Hematopoietic multipotent progenitor cell treated with erythropoietin and hydrocortisone succinate and interleukin-3 and kit ligand, for 17 days (in vitro differentiated cells): ENCODE measurements at regions not wholly inside any gene's neighbourhood (a gene's known extent, or its start where the extent isn't known, plus 50 kb on each side); places are given as distances from the start of the nearest gene placed in this dataset.

ENCODE experiments used
- DNase-seq: peaks from one replicate; pipeline ENCODE4 v3.0.0-alpha.2; 2015; ENCODE audit warnings: low spot score

DNA sequence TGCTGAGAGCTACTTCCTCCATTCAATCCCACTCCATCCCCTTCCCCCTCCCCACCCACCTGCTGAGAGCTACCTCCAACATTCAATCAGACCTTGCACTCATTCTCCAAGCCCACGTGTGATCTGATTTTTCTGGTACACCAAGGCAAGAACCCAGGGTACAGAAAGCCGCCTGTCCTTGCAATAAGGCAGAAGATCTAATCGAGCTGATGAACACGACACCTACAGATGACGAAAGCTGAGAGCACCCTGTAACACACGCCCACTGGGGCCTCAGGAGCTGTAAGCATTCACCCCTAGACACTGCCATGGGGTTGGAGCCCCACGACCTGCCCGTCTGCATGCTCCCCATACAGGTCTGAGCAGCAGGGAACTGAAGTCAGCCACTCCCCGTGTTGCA is 58.3 kb downstream of the TRIML1 start:
- DNase-seq, result no peak

DNA sequence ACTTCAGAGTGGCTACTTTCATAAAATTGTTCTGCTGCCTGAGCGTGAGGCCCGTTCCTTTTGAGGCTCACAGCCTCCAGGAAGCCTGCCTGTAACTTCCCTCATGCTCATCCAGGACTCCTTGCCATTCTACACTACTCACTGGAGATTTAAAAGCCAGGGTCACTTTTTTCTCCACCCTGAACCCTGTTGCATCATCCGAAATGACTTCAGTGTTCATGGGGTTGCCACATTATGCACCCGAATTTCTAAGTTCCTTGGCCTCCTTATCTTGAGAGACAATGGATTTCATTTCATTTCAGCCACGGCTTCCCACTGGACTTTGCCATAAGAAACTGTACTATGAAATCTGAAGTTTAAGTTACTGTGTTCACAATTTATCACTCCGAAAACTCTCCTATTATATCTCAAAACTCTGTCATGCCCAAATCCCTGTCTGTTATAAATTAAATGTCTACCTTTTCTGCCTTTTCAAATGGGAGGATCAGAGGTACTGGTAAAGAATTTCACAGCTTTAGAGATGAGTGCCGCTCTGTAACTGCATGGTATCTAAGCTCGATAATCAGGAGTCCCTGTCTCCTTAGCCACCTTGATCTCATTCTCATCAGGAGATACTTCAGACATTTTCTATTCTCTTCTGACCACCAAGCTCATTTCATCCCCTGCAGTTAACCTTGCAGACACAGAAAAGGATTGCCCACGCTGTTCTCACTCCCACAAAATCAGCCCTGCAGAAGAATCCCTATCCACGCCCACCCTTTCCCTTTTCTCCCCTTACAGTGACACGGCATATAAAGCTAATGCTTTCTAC is 59.9 kb downstream of the TRIML1 start:
- DNase-seq, result no peak

- no peak for DNase-seq
Measured at GRCh38 chr4:188201851-188202250, 62.6 kb downstream of the TRIML1 start.

DNA sequence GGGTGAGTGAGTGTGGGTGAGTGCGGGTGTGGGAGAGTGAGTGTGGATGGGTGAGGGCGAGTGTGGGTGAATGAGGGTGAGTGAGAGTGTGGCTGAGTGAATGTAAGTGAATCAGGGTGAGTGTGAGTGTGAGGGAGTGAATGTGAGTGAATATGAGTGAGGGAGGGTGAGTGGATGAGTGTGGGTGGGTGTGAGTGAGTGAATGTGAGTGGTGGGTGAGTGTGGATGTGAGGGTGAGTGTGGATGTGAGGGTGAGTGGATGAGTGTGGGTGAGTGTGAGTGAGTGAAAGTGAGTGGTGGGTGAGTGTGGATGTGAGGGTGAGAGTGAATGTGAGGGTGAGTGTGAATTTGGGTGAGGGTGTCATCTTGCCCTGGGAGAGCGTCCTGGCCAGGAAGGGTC is 67.5 kb downstream of the TRIML1 start:
- DNase-seq, result no peak

- DNase-seq, result no peak
Measured at GRCh38 chr4:188214861-188215260, 75.6 kb downstream of the TRIML1 start.

DNA sequence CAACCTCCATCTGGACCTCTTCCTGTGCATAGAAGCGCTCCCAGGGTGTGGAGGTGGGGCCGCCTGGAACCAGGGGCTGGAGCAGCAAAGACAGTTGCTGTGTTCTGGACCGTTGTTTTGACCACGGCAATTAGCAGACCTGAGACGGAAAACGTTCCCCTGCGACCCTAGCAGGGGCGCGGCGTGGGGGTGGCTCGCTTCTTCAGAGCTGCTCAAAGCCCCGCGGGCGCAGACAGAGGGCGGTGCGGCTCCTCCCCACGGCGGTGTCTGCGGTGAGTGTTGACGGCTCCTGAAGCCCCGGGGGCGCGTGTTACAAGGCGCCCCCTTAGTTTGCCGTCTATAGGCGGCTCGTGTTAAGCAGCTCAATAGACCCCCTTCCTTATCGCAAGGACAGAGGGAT is 79.2 kb downstream of the TRIML1 start:
- DNase-seq, result no peak

GRCh38 chr4:188220006-188220405 is 80.8 kb downstream of the TRIML1 start:
- no peak for DNase-seq

- DNase-seq, result no peak
Measured at GRCh38 chr4:188221090-188221489, 81.8 kb downstream of the TRIML1 start.

GRCh38 chr4:188228279-188228678 is 89.0 kb downstream of the TRIML1 start:
- DNase-seq, result no peak

GRCh38 chr4:188232428-188232827 is 93.2 kb downstream of the TRIML1 start:
- DNase-seq, result no peak

GRCh38 chr4:188242041-188242440 is 102.8 kb downstream of the TRIML1 start:
- DNase-seq, result no peak

- no peak for DNase-seq
Measured at GRCh38 chr4:188245651-188246050, 106.4 kb downstream of the TRIML1 start.

GRCh38 chr4:188246488-188246887 is 107.2 kb downstream of the TRIML1 start:
- no peak for DNase-seq

GRCh38 chr4:188254211-188254610 is 115.0 kb downstream of the TRIML1 start:
- DNase-seq, result no peak

- no peak for DNase-seq
Measured at GRCh38 chr4:188262464-188262863, 123.2 kb downstream of the TRIML1 start.

GRCh38 chr4:188263321-188263720 is 124.1 kb downstream of the TRIML1 start:
- no peak for DNase-seq

DNA sequence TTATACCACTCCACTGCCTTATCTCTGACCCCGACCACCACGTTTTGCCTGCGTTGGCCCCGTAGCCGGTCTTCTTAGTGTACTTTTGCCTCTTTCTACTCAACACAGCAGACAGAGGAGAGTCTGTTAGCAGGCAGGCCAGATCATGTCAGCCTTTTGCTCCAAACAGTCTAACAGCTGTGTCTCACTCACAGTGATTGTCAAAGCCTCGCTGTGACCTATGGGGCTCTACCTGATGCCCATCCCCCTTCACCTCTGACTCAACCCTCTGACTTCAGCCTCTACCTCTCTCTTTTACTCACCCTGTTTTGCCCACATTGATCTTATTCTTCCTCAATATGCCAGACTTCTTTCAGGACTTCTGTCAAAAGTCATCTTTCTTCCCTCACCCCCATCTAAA is 127.1 kb downstream of the TRIML1 start:
- DNase-seq, result no peak

DNA sequence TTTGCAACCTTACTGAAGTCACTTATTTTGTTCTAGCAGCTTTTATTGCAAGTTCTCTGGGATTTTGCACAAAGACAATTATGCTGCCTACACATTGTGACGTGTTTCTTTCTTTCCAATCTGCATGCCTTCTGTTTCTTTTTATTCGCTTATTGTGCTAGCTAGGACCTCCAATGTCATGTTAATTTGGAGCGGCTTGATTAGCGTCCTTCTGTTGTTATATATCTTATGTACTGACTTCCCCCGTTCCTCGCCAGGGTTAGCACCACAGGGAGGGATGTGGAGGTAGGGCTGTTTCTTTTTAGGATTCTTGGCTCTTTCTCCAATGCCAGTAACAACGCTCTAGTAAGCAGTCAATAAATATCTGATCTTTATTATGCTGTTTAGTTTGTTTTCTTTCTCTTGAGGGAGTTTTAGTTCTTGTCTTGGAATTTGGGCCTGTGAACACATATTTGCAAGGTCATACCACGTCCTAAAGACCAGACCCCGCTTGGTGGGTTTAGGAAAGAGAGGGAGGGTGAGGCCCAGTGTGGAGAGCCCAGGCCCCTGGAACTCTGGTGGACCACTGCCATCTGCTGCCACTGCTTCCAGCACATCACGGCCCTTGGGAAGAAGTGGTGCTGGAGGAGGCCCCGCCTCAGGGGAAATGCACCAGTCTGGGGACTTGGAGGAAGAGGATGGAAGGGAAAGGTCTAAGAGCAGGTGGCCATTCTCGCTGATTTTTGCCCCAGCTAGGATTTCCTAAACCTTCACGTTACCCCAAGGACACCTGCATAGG is 129.1 kb downstream of the TRIML1 start:
- DNase-seq, result no peak

DNA sequence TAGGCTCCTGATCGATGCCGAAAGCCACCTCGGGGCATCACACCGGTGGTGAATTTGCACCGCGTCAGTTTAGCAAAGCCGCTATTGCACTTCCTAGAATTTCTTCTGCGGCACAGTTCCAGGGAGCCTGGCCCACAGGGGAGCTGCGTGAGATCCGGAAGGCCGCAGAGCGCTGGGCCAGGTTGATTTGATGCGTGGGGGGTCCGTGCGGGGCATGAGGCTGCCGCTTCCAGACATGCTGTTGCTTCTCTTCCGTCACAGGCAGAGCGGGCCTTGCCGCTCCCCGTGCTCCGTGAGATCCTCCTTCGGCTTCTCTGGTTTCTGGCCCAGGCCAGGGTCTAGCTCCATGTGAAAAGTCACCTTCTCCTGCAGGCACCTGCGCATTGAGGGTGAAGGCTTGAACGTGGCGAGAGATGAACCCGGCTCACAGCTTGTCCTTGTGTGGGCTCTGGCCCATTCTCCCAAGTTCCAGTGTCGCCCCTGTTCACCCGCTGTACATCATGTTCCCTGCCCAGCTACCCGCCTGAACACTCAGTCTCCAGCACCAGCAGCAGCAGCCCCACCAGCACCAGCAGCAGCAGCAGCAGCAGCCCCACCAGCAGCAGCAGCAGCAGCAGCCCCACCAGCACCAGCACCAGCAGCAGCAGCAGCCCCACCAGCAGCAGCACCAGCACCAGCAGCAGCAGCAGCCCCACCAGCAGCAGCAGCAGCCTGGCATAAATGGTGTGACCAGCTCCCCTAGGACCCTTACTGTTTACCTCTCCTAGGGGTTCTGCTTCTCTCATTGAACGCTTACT is 131.2 kb downstream of the TRIML1 start:
- no peak for DNase-seq

DNA sequence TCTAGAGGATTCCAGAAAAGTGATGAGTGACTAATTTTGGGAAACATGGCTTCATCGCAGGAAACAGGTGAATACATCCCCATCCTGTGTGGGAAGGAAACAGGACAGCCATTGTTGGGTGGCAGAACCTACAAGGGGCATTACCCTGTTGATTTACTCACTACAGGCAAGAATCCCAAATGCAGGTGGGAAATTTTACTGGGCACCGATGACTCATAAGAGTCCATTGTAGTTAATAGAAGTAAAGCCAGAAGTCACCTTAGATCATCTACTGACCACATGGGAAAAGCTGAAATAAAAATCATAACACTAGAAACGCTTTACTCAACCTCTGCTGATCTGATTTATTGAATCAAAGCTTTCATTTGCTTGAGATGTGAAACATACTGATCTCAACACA is 136.4 kb downstream of the TRIML1 start:
- DNase-seq, result no peak

DNA sequence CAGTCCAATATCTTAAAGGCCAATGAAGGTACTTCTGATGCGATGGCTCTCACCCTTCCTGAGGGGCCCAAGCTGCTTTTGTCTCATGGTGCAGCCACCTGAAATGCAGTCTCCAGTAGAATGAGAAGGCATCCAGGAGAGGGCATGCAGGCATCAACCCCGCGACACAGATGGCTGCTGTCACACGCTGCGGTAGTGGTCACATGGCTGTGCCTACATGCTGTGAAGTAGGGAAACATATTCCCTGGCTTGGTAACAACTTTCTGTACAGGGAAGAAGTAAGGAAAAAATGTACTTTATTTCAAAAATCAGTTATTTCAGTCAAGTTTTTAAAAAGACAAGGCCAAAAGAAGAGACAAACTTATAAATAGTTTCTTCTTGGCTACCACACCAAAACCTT is 139.9 kb downstream of the TRIML1 start:
- no peak for DNase-seq

DNA sequence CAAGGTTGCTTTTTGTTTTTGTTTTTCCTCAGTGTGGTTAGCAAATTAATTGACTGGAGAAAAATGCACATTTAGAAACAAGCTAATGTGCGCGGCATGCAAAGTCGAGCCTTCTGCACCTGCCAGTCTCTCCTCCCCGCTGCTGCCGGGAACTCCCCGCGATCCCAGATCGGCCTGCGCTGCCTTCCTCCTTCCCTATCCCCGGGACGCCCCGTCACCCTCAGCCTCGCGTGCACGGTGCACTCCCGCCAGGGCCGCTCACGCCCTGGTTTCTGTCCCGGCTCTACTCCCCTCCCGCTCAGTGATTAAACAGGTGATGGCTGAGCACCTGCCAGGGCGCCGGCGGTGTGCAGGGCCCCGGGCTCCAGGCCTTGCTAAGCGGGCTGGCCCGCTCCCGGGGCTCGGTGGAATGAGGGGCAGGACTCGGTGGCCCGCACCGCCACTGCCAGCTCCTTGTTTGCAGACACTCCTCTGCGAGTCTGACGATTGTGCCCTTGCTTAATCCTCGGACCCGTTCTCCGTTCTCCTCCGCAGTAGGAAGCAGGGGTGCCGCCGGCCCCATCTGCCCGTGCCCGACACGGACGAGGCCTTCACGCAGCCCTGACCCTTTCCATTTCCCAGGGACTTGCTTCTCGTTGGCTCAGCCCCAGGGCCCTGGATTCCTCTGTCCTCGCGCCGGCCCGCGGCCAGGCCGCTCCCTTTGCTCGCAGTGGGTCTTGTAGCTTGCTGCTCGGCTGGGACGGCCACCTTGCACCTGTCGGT is 143.4 kb downstream of the TRIML1 start:
- no peak for DNase-seq
